ENCODE measurements at regions not wholly inside any gene's neighbourhood (a gene's known extent, or its start where the extent isn't known, plus 50 kb on each side); places are given as distances from the start of the nearest gene placed in this dataset.

DNA sequence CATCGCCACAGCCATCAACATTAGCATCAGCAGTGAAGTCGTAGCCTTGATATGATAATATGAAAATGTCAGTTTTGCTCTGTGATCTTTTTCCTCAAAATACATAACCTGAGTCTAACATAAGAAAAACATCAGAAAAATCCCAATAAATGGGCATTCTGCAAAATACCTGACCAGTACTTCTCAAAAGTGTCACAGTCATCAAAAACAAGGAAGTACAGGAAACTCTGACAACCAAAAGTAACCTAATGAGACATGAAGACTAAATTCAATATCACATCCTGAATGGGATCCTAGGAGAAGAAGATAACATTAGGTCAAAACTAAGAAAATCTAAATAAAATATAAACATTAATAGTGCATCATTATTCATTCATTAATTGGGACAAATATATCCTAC lies 1731.0 kb downstream of the SUCLG1 start:
- Histone ChIP-seq H3K9me3 (no peaks in the 10 kb centered on the region), H3K4me3 (no peak overlapping the region), H3K36me3 (ENCODE audit: low read depth, missing control alignments) (no peaks in the 10 kb centered on the region), H3K4me1 (no peaks in the 10 kb centered on the region), H3K27me3 (no peaks in the 10 kb centered on the region), H3K27ac (no peak overlapping the region)
- whole genome bisulfite sequencing, 2 donors: 94 to 96% methylated on average over 2 of the region's 2 CpGs
- TF ChIP-seq, protein P1, sequence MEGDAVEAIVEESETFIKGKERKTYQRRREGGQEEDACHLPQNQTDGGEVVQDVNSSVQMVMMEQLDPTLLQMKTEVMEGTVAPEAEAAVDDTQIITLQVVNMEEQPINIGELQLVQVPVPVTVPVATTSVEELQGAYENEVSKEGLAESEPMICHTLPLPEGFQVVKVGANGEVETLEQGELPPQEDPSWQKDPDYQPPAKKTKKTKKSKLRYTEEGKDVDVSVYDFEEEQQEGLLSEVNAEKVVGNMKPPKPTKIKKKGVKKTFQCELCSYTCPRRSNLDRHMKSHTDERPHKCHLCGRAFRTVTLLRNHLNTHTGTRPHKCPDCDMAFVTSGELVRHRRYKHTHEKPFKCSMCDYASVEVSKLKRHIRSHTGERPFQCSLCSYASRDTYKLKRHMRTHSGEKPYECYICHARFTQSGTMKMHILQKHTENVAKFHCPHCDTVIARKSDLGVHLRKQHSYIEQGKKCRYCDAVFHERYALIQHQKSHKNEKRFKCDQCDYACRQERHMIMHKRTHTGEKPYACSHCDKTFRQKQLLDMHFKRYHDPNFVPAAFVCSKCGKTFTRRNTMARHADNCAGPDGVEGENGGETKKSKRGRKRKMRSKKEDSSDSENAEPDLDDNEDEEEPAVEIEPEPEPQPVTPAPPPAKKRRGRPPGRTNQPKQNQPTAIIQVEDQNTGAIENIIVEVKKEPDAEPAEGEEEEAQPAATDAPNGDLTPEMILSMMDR (IDR thresholded peaks at IDR 0.05): no peak
- no peak for TF ChIP-seq POLR2A (IDR thresholded peaks at IDR 0.05)
- intact Hi-C loops (cut with DNase I; ENCODE audit: low total_unique reads): no loop called here
- DNase-seq: no peak

DNA sequence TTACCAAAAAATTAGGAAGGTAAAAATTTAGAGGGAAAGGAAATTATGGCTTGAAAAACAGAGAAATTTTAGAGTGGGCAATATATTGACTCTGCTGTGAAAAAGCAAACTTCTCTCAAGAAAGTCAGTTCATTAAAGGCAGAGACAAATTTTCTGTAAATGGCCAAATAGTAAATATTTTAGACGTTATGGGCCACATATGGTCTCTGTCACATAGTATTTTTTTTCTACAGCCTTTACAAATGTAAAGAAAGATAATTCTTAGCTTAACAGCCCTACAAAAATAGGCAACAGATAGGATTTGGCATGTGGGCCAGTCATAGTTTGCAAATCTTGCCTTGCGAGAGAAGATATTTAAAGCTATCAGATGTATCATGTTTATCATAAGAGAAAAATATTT lies 1750.4 kb downstream of the SUCLG1 start:
- Histone ChIP-seq H3K27ac (no peak overlapping the region), H3K4me3 (no peak overlapping the region), H3K4me1 (no peaks in the 10 kb centered on the region), H3K9me3 (no peaks in the 10 kb centered on the region), H3K27me3 (no peaks in the 10 kb centered on the region), H3K36me3 (ENCODE audit: low read depth, missing control alignments) (no peaks in the 10 kb centered on the region)
- 74 to 77% methylated on average over 2 of the region's 2 CpGs for WGBS, 2 donors
- DNase-seq: no peak
- no peak for TF ChIP-seq POLR2A (IDR thresholded peaks at IDR 0.05)
- TF ChIP-seq, protein P1 (IDR thresholded peaks at IDR 0.05): no peak
- intact Hi-C loops (cut with DNase I; ENCODE audit: low total_unique reads): no loop called here

DNA sequence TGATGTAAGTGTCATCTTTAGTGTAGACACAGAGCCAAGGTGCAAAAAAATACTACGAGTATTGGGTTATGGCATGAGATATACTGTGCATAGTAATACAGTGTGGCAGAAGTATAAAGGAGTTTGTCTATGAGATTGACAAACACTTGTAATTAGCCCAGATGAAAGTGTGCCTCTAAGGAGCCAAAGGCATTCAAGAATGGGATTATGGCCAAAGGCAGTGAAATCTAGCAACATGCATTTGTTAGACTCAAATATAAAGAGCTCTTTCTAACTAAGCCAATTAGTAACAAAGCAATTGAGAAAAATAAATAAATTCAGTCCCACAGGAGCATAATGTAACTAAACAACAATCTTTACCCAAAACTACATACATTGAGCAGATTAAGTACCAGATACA lies 1761.8 kb downstream of the SUCLG1 start:
- TF ChIP-seq POLR2A (IDR thresholded peaks at IDR 0.05): no peak
- TF ChIP-seq, protein P1 (IDR thresholded peaks at IDR 0.05): no peak
- no peaks in the 10 kb centered on the region for H3K36me3 ChIP-seq (ENCODE audit: low read depth, missing control alignments)
- no peaks in the 10 kb centered on the region for H3K4me1 ChIP-seq
- intact Hi-C loops (cut with DNase I; ENCODE audit: low total_unique reads): no loop called here
- H3K4me3 ChIP-seq: no peak overlapping the region
- no peak overlapping the region for H3K27ac ChIP-seq
- H3K9me3 ChIP-seq: no peaks in the 10 kb centered on the region
- DNase-seq: no peak
- no peaks in the 10 kb centered on the region for H3K27me3 ChIP-seq
- 52 to 53% methylated on average over 1 of the region's 1 CpG for WGBS, 2 donors

DNA sequence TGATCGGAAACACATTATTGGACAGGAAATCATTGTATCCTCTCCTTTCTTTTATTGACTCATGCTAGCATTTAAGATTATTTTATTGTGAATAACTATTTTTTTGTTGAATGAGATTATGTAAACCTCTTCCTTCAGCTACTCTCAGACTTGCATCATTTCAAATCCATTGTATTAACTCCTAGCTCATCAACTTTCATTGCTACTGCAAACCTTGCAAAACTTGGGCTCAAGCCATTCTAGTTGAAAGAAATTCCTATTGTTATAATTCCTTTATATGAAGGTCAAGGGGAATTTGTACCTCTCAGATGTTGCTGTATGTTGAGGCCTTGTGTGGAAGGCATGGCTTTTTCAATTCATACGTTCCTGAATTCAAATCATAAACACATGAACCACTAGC lies 1764.6 kb downstream of the SUCLG1 start:
- H3K9me3 ChIP-seq: no peaks in the 10 kb centered on the region
- H3K4me1 ChIP-seq: no peaks in the 10 kb centered on the region

More for the DNA sequence above, 1764.6 kb downstream of the SUCLG1 start:
- no peak overlapping the region for H3K27ac ChIP-seq
- no peaks in the 10 kb centered on the region for H3K36me3 ChIP-seq (ENCODE audit: low read depth, missing control alignments)
- WGBS, 2 donors: 79 to 85% methylated on average over 2 of the region's 2 CpGs
- H3K27me3 ChIP-seq: no peaks in the 10 kb centered on the region
- DNase-seq: no peak
- intact Hi-C loops (cut with DNase I; ENCODE audit: low total_unique reads): no loop called here
- no peak overlapping the region for H3K4me3 ChIP-seq
- TF ChIP-seq, protein P1 (IDR thresholded peaks at IDR 0.05): no peak
- TF ChIP-seq POLR2A (IDR thresholded peaks at IDR 0.05): no peak

All from testis (tissue), 2 donors.